NCI-H2171 treated with DMSO at 0.1 percent for 48 hours (cell line): ENCODE measurements at regions not wholly inside any gene's neighbourhood (a gene's known extent, or its start where the extent isn't known, plus 50 kb on each side); places are given as distances from the start of the nearest gene placed in this dataset.

Experiments used
- DNase-seq: peaks from one replicate; lab custom pipeline; 2025; lab: John Stamatoyannopoulos, UW

- no peak for DNase-seq
Observed at GRCh38 chr5:167814828-167815227, 476.6 kb upstream of the WWC1 start.

- DNase-seq, result no peak
Observed at GRCh38 chr5:167816354-167816753, 475.1 kb upstream of the WWC1 start.

DNA sequence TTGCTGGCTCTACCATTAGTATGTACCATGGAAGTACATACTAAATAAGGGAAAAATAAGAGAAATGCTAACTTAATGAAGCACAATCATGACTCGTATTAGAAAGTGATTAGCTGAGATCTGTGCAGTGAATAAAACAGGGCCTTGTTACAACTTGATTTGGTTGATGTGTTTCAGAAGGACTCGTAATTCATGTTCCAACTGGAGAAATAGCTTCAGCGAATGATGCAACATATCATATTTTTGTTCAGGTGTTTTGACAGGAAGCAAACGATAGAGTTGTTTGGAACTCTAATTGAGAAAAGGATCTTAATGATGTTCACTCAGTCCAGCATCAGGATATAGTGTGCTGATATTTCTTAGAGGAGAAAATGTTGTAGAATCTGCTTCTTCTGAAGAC, 474.6 kb upstream of the WWC1 start:
- no peak for DNase-seq

DNA sequence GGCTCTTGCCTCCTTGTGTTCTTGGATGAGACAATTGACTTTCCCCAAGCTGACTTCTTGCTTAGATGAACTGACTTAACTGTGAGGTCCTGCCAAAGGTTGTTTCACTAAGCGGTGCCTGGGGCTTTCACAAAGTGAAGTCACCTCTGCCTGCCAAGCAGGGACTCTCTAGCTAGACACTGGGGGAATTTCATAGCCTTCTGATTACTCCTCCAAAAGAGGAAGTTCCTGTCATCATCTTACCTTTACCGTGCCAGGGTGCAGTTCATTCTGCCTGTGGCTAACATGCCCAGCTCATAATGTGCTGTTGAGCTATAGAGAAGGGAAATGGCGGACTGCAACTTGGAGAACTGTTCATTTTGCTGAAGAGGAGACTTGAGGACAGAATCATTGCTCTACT, 472.0 kb upstream of the WWC1 start:
- DNase-seq, result no peak

- no peak for DNase-seq
Observed at GRCh38 chr5:167820101-167820990, 471.1 kb upstream of the WWC1 start.

DNA sequence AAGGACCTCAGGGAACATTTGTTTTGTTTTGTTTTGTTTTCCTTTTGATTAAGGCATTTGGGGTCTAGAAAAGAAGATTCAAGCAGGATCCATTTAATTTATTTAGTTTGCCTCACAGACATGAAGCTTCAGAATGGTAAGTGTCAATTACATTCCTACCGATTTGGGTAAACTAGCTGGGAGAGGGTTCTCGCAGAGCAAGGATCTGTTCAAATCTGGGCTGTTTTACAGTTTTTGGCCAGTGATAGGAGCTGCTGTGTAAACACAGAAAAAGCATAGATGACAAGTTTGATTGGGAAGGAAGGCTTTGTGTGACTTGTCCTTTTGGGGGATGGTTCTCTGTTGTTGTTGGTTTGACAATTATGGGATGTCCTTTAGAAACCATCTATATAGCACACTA, 470.3 kb upstream of the WWC1 start:
- no peak for DNase-seq

DNA sequence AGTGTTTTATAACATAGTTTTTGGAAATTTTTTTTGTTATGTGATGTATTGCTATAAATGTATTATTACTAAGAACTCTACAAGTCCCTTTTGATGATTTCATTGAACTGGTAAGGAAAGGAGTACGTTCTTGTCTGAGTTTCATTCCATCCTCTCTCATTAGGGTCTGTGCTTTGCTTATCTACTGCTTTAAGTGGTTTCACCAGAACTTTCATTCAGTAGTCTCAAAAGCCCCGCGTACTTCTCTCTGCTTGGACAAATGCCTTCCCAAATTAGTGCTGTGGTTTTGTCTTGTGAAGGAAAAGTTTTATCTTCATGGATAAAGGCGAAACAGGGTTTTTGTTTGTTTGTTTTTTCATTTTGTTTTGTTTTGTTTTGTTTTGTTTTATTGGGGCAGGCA, 469.8 kb upstream of the WWC1 start:
- DNase-seq, result no peak

DNA sequence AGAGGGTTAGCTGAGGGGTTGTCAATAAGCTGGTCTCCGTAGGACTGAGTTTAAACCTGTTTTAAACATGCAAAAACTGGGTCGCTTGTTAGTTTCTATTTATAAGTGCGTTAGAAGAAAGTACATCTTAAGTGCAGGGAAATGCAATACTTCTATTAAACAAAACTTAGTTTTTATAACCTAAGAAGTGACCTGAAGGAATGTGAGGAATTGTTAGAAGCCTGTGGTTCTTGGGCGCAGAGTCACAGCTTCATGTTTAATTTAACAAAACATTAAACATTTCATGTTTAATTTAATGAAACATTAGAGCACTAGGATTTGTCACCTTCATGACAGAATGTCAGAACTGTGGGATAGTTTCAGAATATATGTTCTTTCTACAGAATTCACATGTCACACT, 469.2 kb upstream of the WWC1 start:
- DNase-seq, result no peak

- DNase-seq, result peak; percentile 11
Observed at GRCh38 chr5:167823405-167823804, 468.0 kb upstream of the WWC1 start.

DNA sequence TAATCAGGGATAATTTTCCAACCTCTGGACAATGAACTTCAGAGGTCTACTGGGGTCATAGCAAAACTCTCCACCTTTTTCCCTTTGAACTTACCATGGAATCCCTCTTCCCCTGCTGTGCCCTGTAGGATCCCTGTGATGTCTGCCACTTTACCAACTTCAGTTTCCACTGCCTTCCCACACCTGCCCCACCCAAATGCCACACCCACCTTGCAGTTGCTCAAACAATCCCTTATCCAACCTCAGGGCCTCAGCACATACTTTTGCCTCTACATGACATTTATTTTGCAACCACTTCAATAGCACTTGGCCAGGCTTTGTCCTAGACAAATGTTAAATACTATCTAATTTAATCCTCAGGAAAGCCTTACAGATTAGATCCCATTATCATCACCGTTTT, 463.7 kb upstream of the WWC1 start:
- DNase-seq, result no peak

DNA sequence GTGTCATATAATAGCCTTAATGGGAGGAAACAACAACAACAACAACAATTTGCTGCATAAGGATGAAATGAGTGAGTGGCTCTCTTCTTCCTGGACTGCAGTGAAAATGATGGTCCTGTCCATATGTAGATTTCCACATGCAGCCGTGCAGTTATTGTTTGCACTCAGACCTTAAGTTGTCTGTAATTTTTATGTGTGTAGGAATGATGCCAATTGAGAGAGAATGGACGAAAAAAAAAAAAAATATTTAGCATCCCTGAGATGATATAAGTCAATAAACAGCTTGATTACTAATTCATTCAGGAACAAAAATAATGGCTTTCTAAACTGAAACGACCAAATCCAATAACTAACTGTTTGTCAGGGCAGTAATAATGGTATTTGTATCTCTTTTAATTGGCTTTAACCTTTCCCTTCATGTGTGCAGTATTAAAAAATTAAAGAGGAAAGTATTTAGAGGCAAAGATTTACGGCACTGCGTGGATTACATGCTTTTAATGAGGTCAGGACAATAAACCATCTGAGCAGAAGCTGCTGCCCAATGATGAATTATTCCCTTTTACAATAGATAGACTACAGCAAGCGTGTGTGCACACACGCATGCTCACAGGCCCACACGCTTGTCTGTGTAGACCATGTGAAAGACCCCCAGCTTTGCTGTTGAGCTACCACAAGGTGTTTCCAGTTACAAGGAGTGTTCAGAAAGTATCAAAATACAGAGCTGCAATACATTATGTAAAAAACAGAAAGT, 459.5 kb upstream of the WWC1 start:
- no peak for DNase-seq

GRCh38 chr5:167832609-167833008, 458.8 kb upstream of the WWC1 start:
- no peak for DNase-seq

DNA sequence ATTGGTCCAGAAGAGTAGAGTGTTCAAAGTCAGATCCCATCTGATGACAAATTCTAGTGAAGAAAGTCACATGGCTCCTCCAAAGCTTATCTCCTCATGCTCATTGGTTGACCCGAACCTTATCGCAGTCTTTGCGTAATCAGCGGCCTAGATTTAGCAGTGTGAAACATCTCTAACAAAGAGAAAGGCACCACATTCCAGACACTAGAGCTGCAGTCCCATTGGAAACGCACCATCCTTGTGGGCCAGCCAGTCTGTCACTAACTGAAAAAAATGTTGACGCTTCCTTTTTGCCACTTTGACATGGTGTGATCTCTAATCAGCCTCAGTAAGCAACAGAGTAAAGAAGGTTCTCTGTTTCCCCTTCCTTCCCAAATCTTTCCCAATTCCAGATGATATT, 458.0 kb upstream of the WWC1 start:
- no peak for DNase-seq

DNA sequence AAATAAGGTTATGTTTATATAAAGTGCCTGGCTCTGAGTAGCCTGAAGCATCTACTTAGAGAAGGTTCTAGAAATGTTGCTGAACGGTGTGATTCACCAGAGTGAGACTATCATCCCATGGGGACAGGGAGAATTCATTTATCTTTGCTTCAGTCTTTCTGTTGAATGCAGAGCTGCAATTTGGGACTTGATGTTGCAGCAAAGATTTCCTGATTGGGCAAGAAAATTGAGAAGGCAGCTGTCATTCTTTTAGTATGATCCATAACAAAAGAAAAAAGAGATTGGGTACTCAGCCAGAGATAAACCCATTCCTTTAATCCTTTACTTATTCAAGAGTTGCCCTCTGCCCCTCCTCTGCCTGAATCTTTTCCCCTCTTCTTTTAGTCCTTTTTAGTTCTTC, 456.3 kb upstream of the WWC1 start:
- DNase-seq, result no peak

DNA sequence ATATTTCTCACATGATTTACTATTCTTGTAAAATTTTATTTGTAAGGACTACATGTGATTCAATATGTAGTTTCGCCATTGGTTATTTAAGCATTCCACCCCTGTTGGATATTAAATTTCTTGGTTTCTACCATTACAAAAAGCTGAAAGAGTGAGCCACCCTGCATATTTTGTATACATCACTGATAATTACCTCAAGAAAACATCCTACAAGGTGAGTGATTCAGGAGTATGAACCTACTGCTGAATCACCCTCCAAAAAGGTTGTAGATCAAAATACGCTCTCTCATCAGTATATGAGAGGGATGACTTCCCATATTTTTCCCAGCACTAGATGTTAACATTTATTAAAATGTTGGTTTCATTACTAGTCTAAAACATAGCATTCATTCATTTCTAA, 454.3 kb upstream of the WWC1 start:
- no peak for DNase-seq

DNA sequence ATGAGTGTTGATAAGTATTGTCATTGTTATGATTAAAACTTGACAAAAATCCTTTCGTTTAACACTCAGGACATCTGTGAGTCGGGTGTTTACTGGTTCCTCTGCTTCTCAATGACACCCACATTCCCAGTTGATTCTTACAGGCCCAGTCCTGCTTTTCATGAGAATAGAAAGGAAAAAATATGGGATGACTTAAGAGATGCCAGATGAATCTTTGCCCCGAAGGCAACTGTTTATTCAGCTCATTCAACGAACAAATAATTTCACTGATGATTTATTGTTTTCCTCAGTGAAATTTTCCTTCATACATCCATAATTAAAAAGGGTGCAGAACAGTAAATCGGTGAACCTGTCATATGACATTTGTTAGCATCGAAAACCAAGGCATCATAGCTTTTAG, 452.4 kb upstream of the WWC1 start:
- no peak for DNase-seq

DNA sequence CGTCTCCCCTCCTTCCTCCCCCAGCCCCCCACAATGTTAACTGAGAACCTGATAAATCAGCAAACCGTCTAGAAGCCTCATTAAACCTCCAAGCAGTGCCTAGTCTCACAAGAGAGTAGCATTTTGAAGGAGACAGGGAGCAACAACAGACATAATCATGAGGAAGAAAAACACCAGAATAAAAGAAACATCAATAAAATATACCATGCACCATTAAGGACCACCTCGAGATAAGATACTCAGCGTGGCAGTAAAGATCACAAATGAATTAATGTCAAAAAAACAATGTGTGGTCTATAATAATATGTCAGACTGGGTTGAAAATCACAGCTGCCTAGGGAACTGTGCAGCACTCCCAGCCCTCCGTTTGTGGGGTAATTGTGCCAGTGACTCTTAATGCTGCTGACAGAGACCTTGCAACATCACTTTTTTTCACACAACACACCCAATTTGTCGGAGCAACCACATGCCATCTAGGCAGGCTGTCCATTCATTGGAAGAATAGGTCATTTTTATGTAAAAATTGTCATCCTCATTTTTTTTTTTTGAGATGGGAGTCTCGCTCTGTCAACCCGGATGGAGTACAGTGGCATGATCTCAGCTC, 450.8 kb upstream of the WWC1 start:
- no peak for DNase-seq

GRCh38 chr5:167843881-167844572, 447.4 kb upstream of the WWC1 start:
- no peak for DNase-seq

GRCh38 chr5:167845952-167846351, 445.5 kb upstream of the WWC1 start:
- no peak for DNase-seq

DNA sequence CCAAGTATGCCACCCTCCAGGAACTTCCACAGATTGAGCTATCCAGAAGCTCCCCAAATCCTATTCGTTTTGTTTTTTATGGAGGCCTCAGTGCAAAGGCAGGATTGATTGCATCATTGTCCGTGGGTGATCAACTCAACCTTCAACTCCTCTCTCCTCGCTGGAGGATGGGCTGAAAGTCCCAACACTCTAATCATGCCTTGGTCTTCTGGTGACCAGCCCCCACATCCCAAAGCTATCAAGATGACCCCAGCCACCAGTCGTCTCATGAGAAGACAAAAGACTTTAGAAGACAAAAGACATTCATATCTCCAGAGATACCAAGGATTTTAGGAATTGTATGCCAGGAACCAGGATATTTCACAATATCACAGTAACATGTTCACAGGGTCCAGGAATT, 441.6 kb upstream of the WWC1 start:
- no peak for DNase-seq

- DNase-seq, result no peak
Observed at GRCh38 chr5:167850911-167851310, 440.5 kb upstream of the WWC1 start.

GRCh38 chr5:167851416-167851815, 440.0 kb upstream of the WWC1 start:
- DNase-seq, result no peak
